Esophagus muscularis mucosa (tissue), 4 donors: ENCODE measurements at regions not wholly inside any gene's neighbourhood (a gene's known extent, or its start where the extent isn't known, plus 50 kb on each side); places are given as distances from the start of the nearest gene placed in this dataset.

Experiments
- EP300 ChIP-seq: sonication (generic); formaldehyde crosslinking; IDR thresholded peaks from one replicate; pipeline ENCODE4 v1.6.1; 2017; ENCODE audit warnings: antibody characterized with exemption
- POLR2A ChIP-seq: fragments of 450-650 bp; IDR thresholded peaks from one replicate; pipeline ENCODE4 v1.6.1; 2017; ENCODE audit warnings: antibody characterized with exemption, moderate library complexity, mild to moderate bottlenecking, low read depth
- TF ChIP-seq, protein P1 (sequence below), 3 experiments: fragments of 200-600 bp in 2 of 3; fragments of 450-650 bp in 1 of 3; sonication (generic) in 2 of 3; IDR thresholded peaks; one replicate each; pipeline ENCODE4 v1.5.1; 2017 to 2019; ENCODE audit warnings: antibody characterized with exemption in 3 of 3, mild to moderate bottlenecking in 2 of 3, moderate library complexity in 1 of 3

DNA sequence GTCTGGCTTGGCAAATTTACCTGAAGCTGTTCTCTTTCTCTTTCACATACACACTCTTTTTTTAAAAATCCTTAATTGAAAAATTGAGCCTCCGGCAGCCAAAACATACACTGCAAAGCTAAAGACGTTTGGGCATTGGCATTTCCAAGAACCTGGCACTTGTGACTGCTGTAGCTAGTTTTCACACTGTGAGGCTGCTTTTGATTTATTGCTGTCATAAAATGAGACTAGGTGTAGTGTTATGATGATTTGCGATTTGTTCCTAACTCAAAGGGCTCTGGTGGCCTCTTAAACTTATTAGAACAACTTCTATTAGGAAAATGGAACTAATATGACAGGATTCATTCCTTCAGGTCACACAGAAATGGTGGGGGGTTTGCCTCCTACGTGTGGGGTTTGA is 377.1 kb upstream of the FAR2 start:
- TF ChIP-seq EP300, result no peak
- TF ChIP-seq, protein P1, sequence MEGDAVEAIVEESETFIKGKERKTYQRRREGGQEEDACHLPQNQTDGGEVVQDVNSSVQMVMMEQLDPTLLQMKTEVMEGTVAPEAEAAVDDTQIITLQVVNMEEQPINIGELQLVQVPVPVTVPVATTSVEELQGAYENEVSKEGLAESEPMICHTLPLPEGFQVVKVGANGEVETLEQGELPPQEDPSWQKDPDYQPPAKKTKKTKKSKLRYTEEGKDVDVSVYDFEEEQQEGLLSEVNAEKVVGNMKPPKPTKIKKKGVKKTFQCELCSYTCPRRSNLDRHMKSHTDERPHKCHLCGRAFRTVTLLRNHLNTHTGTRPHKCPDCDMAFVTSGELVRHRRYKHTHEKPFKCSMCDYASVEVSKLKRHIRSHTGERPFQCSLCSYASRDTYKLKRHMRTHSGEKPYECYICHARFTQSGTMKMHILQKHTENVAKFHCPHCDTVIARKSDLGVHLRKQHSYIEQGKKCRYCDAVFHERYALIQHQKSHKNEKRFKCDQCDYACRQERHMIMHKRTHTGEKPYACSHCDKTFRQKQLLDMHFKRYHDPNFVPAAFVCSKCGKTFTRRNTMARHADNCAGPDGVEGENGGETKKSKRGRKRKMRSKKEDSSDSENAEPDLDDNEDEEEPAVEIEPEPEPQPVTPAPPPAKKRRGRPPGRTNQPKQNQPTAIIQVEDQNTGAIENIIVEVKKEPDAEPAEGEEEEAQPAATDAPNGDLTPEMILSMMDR (IDR thresholded peaks at IDR 0.05), result no peak
- TF ChIP-seq POLR2A, result no peak
